Astrocyte (in vitro differentiated cells and primary cell): ENCODE measurements at regions not wholly inside any gene's neighbourhood (a gene's known extent, or its start where the extent isn't known, plus 50 kb on each side); places are given as distances from the start of the nearest gene placed in this dataset.
"Not testable (repeated sequence)": the region's sequence is repeated elsewhere in the genome, so short reads cannot be mapped to it uniquely, and the experiment has no call there.

Experiments used
- DNase-seq: peaks from one replicate; pipeline ENCODE4 v3.0.0-alpha.2; 2010; ENCODE audit warnings: low read depth
- FAIRE-seq: peaks from 2 replicates; lab custom pipeline; 2011; peaks lifted over from hg19 to GRCh38; lab: Jason Lieb, UNC
- H2AFZ ChIP-seq: 2 replicates; pipeline ENCODE4 v1.6.0; 2012; ENCODE audit warnings: low read depth, low read length, inconsistent platforms
- H3K27ac ChIP-seq: 2 replicates; pipeline ENCODE4 v1.5.1; 2011; ENCODE audit warnings: low read depth, low read length, inconsistent platforms
- H3K27me3 ChIP-seq: 2 replicates; pipeline ENCODE4 v1.6.0; 2011; ENCODE audit warnings: low read length, inconsistent platforms; ENCODE audit not compliant: insufficient read depth
- H3K36me3 ChIP-seq: 2 replicates; pipeline ENCODE4 v1.5.1; 2011; ENCODE audit warnings: low read length, inconsistent platforms; ENCODE audit not compliant: insufficient read depth
- H3K4me1 ChIP-seq: 2 replicates; pipeline ENCODE4 v1.5.1; 2011; ENCODE audit warnings: low read length, inconsistent platforms; ENCODE audit not compliant: insufficient read depth
- H3K4me2 ChIP-seq: 2 replicates; pipeline ENCODE4 v1.6.0; 2012; ENCODE audit warnings: low read length, inconsistent platforms
- H3K4me3 ChIP-seq: 2 replicates; pipeline ENCODE4 v1.5.1; 2011; ENCODE audit warnings: low read depth, mild to moderate bottlenecking, low read length, inconsistent platforms; ENCODE audit not compliant: insufficient read depth
- H3K79me2 ChIP-seq: 2 replicates; pipeline ENCODE4 v1.6.0; 2012; ENCODE audit warnings: mild to moderate bottlenecking, low read length, inconsistent platforms; ENCODE audit not compliant: insufficient read depth
- H3K9ac ChIP-seq: 2 replicates; pipeline ENCODE4 v1.6.0; 2012; ENCODE audit warnings: mild to moderate bottlenecking, low read length, inconsistent platforms
- H3K9me3 ChIP-seq: 2 replicates; pipeline ENCODE4 v1.5.1; 2012; ENCODE audit warnings: low read depth, mild to moderate bottlenecking, low read length, inconsistent platforms; ENCODE audit not compliant: insufficient read depth
- H4K20me1 ChIP-seq: 2 replicates; pipeline ENCODE4 v1.6.0; 2012; ENCODE audit warnings: low read length, inconsistent platforms; ENCODE audit not compliant: insufficient read depth
- H3K27ac Mint-ChIP-seq: one replicate; pipeline ENCODE4 v1.8.0; 2021; ENCODE audit warnings: mild to moderate bottlenecking, mixed read lengths; ENCODE audit not compliant: unreplicated experiment
- H3K27me3 Mint-ChIP-seq: one replicate; pipeline ENCODE4 v1.8.0; 2021; ENCODE audit warnings: low read depth, mixed read lengths; ENCODE audit not compliant: unreplicated experiment
- H3K36me3 Mint-ChIP-seq: one replicate; pipeline ENCODE4 v1.8.0; 2021; ENCODE audit warnings: low read depth, mixed read lengths; ENCODE audit not compliant: unreplicated experiment
- H3K4me1 Mint-ChIP-seq: one replicate; pipeline ENCODE4 v1.8.0; 2021; ENCODE audit warnings: low read depth, mixed read lengths; ENCODE audit not compliant: unreplicated experiment
- H3K4me3 Mint-ChIP-seq: one replicate; pipeline ENCODE4 v1.8.0; 2021; ENCODE audit warnings: mild to moderate bottlenecking, moderate library complexity, mixed read lengths; ENCODE audit not compliant: unreplicated experiment
- H3K9me3 Mint-ChIP-seq: one replicate; pipeline ENCODE4 v1.8.0; 2021; ENCODE audit warnings: mild to moderate bottlenecking, mixed read lengths; ENCODE audit not compliant: unreplicated experiment
- EZH2 ChIP-seq: IDR thresholded peaks from 2 replicates; pipeline ENCODE4 v1.6.1; 2012; ENCODE audit warnings: mild to moderate bottlenecking, low read length, inconsistent platforms; ENCODE audit not compliant: insufficient read depth

GRCh38 chr22:23460517-23461031 lies 119.5 kb downstream of the IGLL1 start:
- H3K9ac ChIP-seq, H3K27me3 Mint-ChIP-seq, H3K79me2 ChIP-seq, H3K4me3 Mint-ChIP-seq, H3K36me3 Mint-ChIP-seq, H3K4me2 ChIP-seq, H3K9me3 ChIP-seq, H3K4me1 ChIP-seq, H3K4me3 ChIP-seq, H3K9me3 Mint-ChIP-seq, H3K4me1 Mint-ChIP-seq, H3K36me3 ChIP-seq, H3K27ac ChIP-seq, H3K27ac Mint-ChIP-seq, DNase-seq, FAIRE-seq, H2AFZ ChIP-seq, H3K27me3 ChIP-seq, H4K20me1 ChIP-seq: not testable (repeated sequence)

GRCh38 chr22:23459645-23460516 lies 120.2 kb downstream of the IGLL1 start:
- H3K4me2 ChIP-seq, H3K4me1 Mint-ChIP-seq, H3K9me3 Mint-ChIP-seq, H3K79me2 ChIP-seq, H3K27ac ChIP-seq, H3K27ac Mint-ChIP-seq, H3K27me3 ChIP-seq, H3K9me3 ChIP-seq, DNase-seq, H3K27me3 Mint-ChIP-seq, H3K4me3 ChIP-seq, H3K4me1 ChIP-seq, H3K9ac ChIP-seq, H4K20me1 ChIP-seq, H3K4me3 Mint-ChIP-seq, FAIRE-seq, H3K36me3 Mint-ChIP-seq, H2AFZ ChIP-seq, H3K36me3 ChIP-seq: not testable (repeated sequence)

- Mint-ChIP-seq H3K27me3 (peaks cover 9% of the 10 kb centered on the region), H3K4me3 (no peak overlapping the region), H3K9me3 (no peaks in the 10 kb centered on the region), H3K4me1 (no peaks in the 10 kb centered on the region), H3K36me3 (no peaks in the 10 kb centered on the region), H3K27ac (no peak overlapping the region)
- no peak overlapping the region for H3K27ac ChIP-seq
- peaks cover 6% of the 10 kb centered on the region for H3K27me3 ChIP-seq
- TF ChIP-seq EZH2, result no peak
- no peak overlapping the region for H3K9ac ChIP-seq
- H4K20me1 ChIP-seq, result no peaks in the 10 kb centered on the region
- DNase-seq, result no peak
- H3K4me3 ChIP-seq, result no peak overlapping the region
- H2AFZ ChIP-seq, result no peak overlapping the region
- FAIRE-seq, result no peak
- no peaks in the 10 kb centered on the region for H3K4me1 ChIP-seq
- H3K4me2 ChIP-seq, result no peak overlapping the region
- no peaks in the 10 kb centered on the region for H3K36me3 ChIP-seq
- no peaks in the 10 kb centered on the region for H3K9me3 ChIP-seq
- no peaks in the 10 kb centered on the region for H3K79me2 ChIP-seq
Observed at GRCh38 chr22:23458663-23459541, 121.2 kb downstream of the IGLL1 start.
